ENCODE measurements at regions not wholly inside any gene's neighbourhood (a gene's known extent, or its start where the extent isn't known, plus 50 kb on each side); places are given as distances from the start of the nearest gene placed in this dataset.

DNA sequence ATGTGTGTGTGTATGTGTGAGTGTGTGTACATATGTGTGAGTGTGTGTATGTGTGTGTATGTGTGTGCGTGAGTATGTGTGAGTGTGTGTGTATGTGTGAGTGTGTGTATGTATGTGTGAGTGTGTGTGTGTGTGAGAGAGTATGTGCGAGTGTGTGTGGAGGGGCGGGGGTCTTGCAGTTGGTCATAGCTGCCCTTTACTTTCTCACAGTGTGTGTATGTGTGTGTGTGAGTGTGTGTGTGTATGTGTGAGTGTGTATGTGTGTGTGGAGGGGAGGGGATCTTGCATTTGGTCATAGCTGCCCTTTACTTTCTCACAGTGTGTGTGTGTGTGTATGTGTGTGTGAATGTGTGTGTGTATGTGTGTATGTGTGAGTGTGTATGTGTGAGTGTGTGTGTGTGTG lies 74.8 kb upstream of the ENPP6 start:
- Histone ChIP-seq H4K20me1 (ENCODE audit: low read depth, low read length) (no peaks in the 10 kb centered on the region), H3F3A (ENCODE audit: insufficient read depth) (peaks cover 11% of the 10 kb centered on the region; the same call in 1 of the 2 replicates), H3K27ac (ENCODE audit: low read depth, low read length) (no peak overlapping the region), H3K36me3 (ENCODE audit: low read length) (no peaks in the 10 kb centered on the region), H3K27me3 (ENCODE audit: low read length) (no peaks in the 10 kb centered on the region), H3K4me2 (ENCODE audit: low read depth, low read length, poor library complexity, severe bottlenecking) (no peak overlapping the region), H3K9me2 (replicated peaks; ENCODE audit: insufficient read depth, low read length) (no peaks in the 10 kb centered on the region), H3K4me3 (ENCODE audit: insufficient read depth, low read length, poor library complexity, severe bottlenecking) (no peak overlapping the region), H3K79me2 (ENCODE audit: insufficient read depth, low read length) (no peaks in the 10 kb centered on the region), H2AFZ (ENCODE audit: low read depth, low read length, severe bottlenecking) (no peak overlapping the region), H3K9me3 (ENCODE audit: insufficient read depth, low read length) (no peaks in the 10 kb centered on the region), H3K9ac (ENCODE audit: low read length) (no peak overlapping the region)
- no peak for TF ChIP-seq EZH2phosphoT487 (conservative IDR thresholded peaks at IDR 0.05; ENCODE audit: low read length)
- no peak for TF ChIP-seq CTCF (IDR thresholded peaks at IDR 0.05; ENCODE audit: insufficient read depth, low read length, poor library complexity, severe bottlenecking)

GRCh38 chr4:184289179-184289535 lies 71.5 kb upstream of the ENPP6 start:
- no peak overlapping the region for H3K4me3 ChIP-seq (ENCODE audit: insufficient read depth, low read length, poor library complexity, severe bottlenecking)
- H3K9me2 ChIP-seq (replicated peaks; ENCODE audit: insufficient read depth, low read length) = no peaks in the 10 kb centered on the region
- no peaks in the 10 kb centered on the region for H3K36me3 ChIP-seq (ENCODE audit: low read length)
- TF ChIP-seq EZH2phosphoT487 (conservative IDR thresholded peaks at IDR 0.05; ENCODE audit: low read length) = no peak
- TF ChIP-seq CTCF (IDR thresholded peaks at IDR 0.05; ENCODE audit: insufficient read depth, low read length, poor library complexity, severe bottlenecking) = no peak
- H3K27me3 ChIP-seq (ENCODE audit: low read length) = no peaks in the 10 kb centered on the region
- peaks cover 39% of the 10 kb centered on the region for H3F3A ChIP-seq (ENCODE audit: insufficient read depth)
- peak overlapping the region; percentile 82 for H3K27ac ChIP-seq (ENCODE audit: low read depth, low read length)
- H2AFZ ChIP-seq (ENCODE audit: low read depth, low read length, severe bottlenecking) = peak overlapping the region; percentile 24
- no peaks in the 10 kb centered on the region for H3K9me3 ChIP-seq (ENCODE audit: insufficient read depth, low read length)
- no peaks in the 10 kb centered on the region for H4K20me1 ChIP-seq (ENCODE audit: low read depth, low read length)
- peak overlapping the region; percentile 50 for H3K9ac ChIP-seq (ENCODE audit: low read length)
- peak overlapping the region; percentile 68 for H3K4me2 ChIP-seq (ENCODE audit: low read depth, low read length, poor library complexity, severe bottlenecking)
- H3K79me2 ChIP-seq (ENCODE audit: insufficient read depth, low read length) = no peaks in the 10 kb centered on the region

DNA sequence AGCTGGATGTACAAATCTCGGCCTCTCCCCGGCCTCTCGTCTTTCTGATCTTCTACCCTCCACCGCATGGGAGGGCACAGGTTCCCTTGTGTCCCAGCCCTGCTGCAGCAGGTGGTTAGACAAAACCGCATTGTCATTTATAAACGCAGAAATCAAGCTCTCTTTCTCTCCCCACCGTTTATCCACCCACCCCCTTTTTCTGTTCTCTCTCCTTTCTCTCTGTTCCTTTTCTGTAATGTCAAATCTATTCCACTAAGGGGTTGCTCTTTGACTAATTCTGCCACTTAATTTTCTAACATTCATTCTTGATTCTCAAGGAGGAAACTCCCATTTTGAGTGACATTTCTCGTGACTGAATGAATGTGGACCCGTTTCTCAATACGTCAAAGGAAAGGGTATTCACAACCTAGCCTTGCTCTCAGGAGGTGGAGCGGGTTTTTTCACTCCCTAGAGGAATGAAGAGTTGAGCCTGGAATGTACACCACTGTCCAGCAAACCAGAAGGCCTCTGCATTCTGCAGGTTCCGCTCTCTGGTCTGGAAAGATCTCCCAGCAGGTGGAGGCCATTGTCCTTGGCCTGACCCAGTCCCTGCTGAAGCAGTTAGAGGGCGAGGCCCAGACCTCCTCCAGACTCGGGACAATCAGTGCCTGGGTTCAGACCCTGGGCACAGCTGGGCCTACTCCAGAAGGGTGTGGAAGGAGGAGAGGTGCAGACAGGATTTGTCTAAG lies 70.9 kb upstream of the ENPP6 start:
- Histone ChIP-seq H3K27me3 (ENCODE audit: low read length) (no peaks in the 10 kb centered on the region), H3K9ac (ENCODE audit: low read length) (peak overlapping the region; percentile 50), H3K9me3 (ENCODE audit: insufficient read depth, low read length) (no peaks in the 10 kb centered on the region), H3F3A (ENCODE audit: insufficient read depth) (peaks cover 45% of the 10 kb centered on the region), H3K4me3 (ENCODE audit: insufficient read depth, low read length, poor library complexity, severe bottlenecking) (peak overlapping the region; percentile 40), H3K27ac (ENCODE audit: low read depth, low read length) (peak overlapping the region; percentile 82), H3K4me2 (ENCODE audit: low read depth, low read length, poor library complexity, severe bottlenecking) (peak overlapping the region; percentile 68), H3K9me2 (replicated peaks; ENCODE audit: insufficient read depth, low read length) (no peaks in the 10 kb centered on the region), H2AFZ (ENCODE audit: low read depth, low read length, severe bottlenecking) (peak overlapping the region; percentile 60), H4K20me1 (ENCODE audit: low read depth, low read length) (no peaks in the 10 kb centered on the region), H3K36me3 (ENCODE audit: low read length) (no peaks in the 10 kb centered on the region), H3K79me2 (ENCODE audit: insufficient read depth, low read length) (no peaks in the 10 kb centered on the region)
- TF ChIP-seq CTCF (IDR thresholded peaks at IDR 0.05; ENCODE audit: insufficient read depth, low read length, poor library complexity, severe bottlenecking) (no peak), EZH2phosphoT487 (conservative IDR thresholded peaks at IDR 0.05; ENCODE audit: low read length) (no peak)

Measured in SU-DHL-6 (cell line).